UCSD-AML1 (cell line): ENCODE measurements at regions not wholly inside any gene's neighbourhood (a gene's known extent, or its start where the extent isn't known, plus 50 kb on each side); places are given as distances from the start of the nearest gene placed in this dataset.

ENCODE experiments used
- DNase-seq: peaks from one replicate; lab custom pipeline; 2025; ENCODE audit not compliant: unreplicated experiment; lab: John Stamatoyannopoulos, UW

DNA sequence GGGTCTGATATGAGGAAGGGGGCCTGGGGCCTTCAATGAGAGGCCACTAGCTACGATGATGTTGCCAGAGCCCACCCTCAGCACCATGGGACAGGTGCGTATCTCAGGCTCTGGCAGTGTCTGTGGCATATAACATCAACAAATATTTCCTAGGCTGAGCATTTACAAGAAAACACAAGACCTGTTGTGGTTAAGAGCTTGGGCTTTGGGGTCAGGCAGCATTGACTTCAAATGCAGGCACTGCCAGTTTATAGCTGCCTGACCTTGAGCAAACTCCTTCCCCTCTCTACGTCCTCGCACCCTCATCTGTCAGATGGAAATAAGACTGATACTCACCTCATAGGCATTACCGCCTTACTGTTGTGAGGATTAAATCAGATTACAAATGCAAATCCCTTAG is 156.0 kb downstream of the KATNAL1 start:
- no peak for DNase-seq

GRCh38 chr13:30149248-30149647 is 158.1 kb downstream of the KATNAL1 start:
- DNase-seq, result no peak

- no peak for DNase-seq
Measured at GRCh38 chr13:30148786-30149185, 158.6 kb downstream of the KATNAL1 start.

DNA sequence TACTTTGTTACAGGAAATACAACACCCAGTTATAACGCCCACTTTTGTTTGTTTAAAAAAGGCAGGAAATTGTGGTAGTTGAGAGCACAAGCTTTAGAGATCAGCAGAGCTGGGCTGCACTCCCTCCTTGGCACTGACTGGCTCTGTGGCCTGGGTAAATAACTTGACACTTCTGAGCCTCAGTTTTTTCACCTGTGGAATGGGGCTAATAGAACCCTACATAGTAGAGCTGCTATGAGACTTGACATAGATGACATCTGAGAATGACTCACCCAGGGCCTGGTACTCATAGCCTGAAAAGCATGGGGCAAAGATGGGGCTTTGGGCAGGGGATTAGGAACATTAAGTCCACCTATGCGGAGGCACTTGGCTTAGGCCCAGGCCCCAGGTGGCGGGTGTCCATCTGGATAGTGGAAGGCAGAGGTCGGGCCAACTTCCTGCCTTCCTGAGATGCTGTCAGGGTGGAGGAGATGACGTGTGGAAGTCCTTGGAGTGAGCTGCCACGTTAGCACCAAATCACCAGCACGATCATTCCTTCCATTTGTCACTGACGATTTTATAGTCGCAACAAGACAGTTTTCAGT is 159.1 kb downstream of the KATNAL1 start:
- no peak for DNase-seq

- DNase-seq, result peak; percentile 29
Measured at GRCh38 chr13:30147421-30147820, 159.9 kb downstream of the KATNAL1 start.

GRCh38 chr13:30147015-30147414 is 160.3 kb downstream of the KATNAL1 start:
- DNase-seq, result no peak

DNA sequence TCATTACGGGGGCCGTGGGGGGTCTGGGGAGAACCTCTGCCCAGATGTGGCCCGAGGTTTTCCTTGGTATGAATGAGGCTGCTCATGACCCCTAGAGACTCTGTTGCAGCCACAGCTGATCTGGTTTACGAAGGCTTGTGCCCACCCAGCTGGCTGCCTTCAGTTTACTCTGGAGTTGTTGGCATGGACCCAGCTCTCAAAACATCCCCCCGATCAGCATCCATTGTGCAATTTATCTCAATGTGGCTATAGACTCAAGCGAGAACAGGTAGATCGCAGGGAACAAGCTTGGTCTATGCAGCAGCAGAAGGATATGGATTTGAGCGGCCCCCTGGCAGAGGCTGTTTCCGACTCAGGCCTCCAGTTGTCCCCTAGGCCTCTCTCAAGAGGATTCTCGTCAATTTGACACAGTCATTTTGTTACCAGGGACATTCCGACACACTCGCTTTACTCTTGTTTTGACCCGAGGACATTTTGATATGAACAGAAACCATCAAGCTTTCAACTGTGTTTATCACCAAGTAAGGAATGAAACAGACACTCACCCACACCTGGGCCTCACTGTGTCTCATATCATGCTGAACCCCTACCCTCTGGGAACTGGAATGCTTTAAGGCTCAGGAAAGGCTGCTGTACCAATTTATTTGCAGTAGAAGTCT is 161.5 kb downstream of the KATNAL1 start:
- DNase-seq, result no peak

DNA sequence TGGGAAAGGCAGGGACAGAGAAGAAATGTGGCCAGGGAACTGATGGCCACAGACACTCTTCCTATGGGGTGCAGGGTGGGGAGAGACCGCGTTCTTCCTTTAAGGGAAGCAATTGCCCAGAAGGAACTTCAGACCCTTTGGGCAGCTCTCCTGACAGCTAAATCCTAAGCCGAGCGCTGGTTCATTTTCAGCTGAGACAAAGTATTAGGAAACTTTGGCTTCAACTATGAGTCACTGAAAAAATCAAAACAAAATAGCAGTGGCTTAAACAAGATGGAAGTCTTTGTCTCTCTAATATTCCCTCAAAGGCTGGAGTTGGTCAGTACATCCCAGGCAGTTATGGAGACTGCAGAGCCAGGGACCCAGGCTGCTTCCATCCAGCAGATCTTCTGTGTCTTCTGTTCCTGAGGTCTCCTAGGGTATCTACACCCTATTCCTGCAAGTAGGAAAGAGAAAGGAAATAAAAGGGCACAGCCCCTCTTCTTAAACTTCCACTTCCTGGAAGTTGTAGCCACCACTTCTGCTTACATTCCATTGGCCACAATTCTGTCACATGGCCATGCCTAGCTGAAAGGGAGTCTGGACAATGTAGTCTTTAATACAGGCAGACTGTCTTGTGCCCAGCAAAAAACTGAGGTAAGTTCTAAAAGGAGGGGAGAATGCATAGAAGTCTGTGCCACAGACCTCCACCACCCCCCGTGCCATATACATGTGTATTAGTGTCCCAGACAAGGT is 163.5 kb downstream of the KATNAL1 start:
- no peak for DNase-seq

- DNase-seq, result no peak
Measured at GRCh38 chr13:30142486-30143211, 164.7 kb downstream of the KATNAL1 start.

DNA sequence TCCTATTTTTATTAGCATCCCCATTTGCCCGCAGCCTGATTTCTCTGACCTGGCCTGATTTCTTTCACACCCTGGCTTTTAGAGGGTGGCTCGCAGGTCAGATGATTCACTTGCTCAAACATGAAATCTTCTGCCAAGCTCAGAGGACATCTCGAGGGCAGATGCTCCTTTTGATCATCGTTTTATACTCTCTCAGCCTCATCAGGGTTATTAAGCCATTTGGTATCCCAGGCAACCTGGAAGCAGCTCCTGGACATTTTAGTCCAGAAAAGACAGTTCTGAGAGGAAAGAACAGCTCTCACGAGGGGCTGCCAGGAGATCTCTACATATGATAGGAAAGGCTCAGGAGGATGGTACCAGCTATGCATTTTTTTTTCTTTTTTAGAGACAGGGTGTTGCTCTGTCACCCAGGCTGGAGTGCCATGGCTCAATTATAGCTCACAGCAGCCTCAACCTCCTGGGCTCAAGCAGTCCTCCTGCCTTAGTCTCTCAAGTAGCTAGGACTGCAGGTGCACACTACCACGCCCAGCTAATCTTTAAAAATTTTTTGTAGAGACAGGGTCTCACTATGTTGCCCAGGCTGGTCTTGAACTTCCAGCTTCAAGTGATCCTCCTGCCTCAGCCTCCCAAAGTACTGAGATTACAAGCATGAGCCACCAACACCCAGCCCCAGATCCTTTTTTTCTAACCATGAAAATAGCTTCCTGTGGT is 165.4 kb downstream of the KATNAL1 start:
- DNase-seq, result no peak

- no peak for DNase-seq
Measured at GRCh38 chr13:30140973-30141372, 166.4 kb downstream of the KATNAL1 start.

DNA sequence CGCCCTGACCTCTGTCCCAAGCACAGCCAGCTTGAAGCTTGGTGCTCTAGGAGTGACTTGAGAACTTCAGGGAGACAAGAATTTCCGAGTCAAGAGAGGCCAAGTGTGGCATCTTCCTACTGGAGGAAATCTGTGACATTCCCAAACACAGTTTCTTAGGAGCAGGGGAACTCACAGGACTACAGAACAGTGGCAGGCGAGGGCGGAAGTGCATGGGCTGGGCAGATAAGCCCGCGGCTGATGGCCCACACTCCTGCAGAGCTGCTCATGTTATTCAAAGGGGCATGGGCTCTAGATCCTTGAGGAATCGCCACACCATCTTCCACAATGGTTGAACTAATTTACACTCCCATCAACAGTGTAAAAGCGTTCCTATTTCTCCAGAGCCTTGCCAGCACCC is 168.8 kb downstream of the KATNAL1 start:
- no peak for DNase-seq

GRCh38 chr13:30135868-30136267 is 171.5 kb downstream of the KATNAL1 start:
- no peak for DNase-seq

DNA sequence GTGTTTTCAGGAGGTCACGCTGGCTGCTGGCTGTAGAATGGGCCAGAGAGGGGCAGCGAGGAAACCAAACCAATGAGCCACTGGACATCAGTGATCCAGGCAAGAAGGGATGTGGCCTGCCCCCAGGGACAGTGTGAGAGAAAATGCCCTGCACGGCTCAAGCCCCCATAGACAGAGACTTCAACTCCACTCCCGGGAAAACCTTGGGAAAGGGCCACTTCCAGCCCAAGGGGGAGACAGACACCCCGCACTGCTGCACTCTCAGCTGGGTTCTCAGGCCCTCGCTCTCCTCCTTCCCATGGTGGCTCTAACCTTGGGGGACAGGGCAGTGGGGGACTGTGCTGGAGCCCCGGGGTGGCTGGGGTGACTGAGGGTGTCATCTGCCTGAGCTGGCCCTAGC is 172.0 kb downstream of the KATNAL1 start:
- DNase-seq, result no peak

DNA sequence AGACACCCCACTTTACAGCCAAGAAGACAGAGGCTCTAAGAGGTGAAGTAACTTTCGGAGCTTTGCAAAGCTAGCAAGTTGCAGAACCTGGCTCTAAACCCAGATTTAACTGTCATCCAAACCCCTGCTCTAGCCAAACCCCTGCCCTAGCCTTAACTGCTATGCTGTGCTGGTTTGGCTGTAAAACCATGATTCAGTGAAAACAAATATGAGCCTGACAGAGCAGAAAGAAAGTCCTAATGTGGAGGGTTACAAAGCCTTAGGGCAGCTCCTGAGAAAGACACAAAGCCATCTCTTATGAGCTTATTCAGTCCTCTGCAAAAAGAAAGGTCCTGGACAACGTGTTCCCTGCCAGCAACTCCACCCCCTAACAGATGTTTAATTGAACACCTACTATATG is 172.8 kb downstream of the KATNAL1 start:
- no peak for DNase-seq

GRCh38 chr13:30133996-30134395 is 173.4 kb downstream of the KATNAL1 start:
- no peak for DNase-seq

GRCh38 chr13:30133554-30133912 is 173.8 kb downstream of the KATNAL1 start:
- DNase-seq, result no peak

- DNase-seq, result peak; percentile 90
Measured at GRCh38 chr13:30132623-30133553, 174.5 kb downstream of the KATNAL1 start.

DNA sequence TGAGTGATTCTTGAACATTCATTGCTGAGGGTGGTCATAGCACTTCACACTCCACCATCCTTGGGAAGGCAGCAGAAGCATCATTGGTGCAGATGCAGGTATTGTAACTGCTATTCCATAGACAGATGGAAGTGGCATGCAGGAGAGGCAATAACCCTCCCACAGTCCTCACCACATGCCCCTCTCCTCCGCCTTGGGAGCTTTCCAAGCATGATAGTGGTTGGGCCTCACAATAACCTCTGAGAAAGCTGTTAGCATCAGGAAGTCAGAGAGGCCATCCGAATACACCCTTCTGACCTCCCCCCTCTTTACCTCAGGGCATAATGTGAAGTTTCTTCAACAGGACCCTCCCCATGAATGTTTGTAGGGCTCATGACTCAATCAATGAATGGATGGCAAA is 177.9 kb downstream of the KATNAL1 start:
- DNase-seq, result no peak

GRCh38 chr13:30128591-30128990 is 178.8 kb downstream of the KATNAL1 start:
- DNase-seq, result no peak
